ENCODE measurements at regions not wholly inside any gene's neighbourhood (a gene's known extent, or its start where the extent isn't known, plus 50 kb on each side); places are given as distances from the start of the nearest gene placed in this dataset.

- TF ChIP-seq CTCF (IDR thresholded peaks at IDR 0.05; ENCODE audit: low read length) (no peak), EZH2 (optimal IDR thresholded peaks at IDR 0.05; ENCODE audit: low read depth, low read length) (no peak), EZH2phosphoT487 (IDR thresholded peaks at IDR 0.05; ENCODE audit: low read length) (no peak)
Measured at GRCh38 chr12:92272061-92272964, 126.7 kb upstream of the BTG1 start.
